HEK293 (cell line): ENCODE measurements at regions not wholly inside any gene's neighbourhood (a gene's known extent, or its start where the extent isn't known, plus 50 kb on each side); places are given as distances from the start of the nearest gene placed in this dataset.

ENCODE experiments used
- PRDM1 ChIP-seq: fragments of 450-650 bp; formaldehyde crosslinking; IDR thresholded peaks from 2 replicates; pipeline ENCODE4; 2016; ENCODE audit warnings: missing biosample characterization, missing genetic modification characterization
- REPIN1 ChIP-seq: fragments of 450-650 bp; formaldehyde crosslinking; IDR thresholded peaks from 2 replicates; pipeline ENCODE4 v1.5.1; 2017; ENCODE audit warnings: missing biosample characterization, missing genetic modification characterization, low read depth
- ZNF211 ChIP-seq: fragments of 450-650 bp; formaldehyde crosslinking; IDR thresholded peaks from 2 replicates; pipeline ENCODE4 v1.5.1; 2016; ENCODE audit warnings: low read depth, missing biosample characterization, missing genetic modification characterization
- ZNF629 ChIP-seq: fragments of 450-650 bp; formaldehyde crosslinking; IDR thresholded peaks from 2 replicates; pipeline ENCODE4 v1.5.1; 2017; ENCODE audit warnings: missing biosample characterization, missing genetic modification characterization

- TF ChIP-seq ZNF629 (tag by site-specific recombination): no peak
- no peak for TF ChIP-seq REPIN1
- TF ChIP-seq PRDM1 (tag by site-specific recombination): no peak
- TF ChIP-seq ZNF211 (tag by site-specific recombination): no peak
These were observed 234.7 kb downstream of the TSHZ3 start for GRCh38 chr19:31114585-31114984.
